ENCODE measurements at regions not wholly inside any gene's neighbourhood (a gene's known extent, or its start where the extent isn't known, plus 50 kb on each side); places are given as distances from the start of the nearest gene placed in this dataset.

- WGBS (ENCODE audit: insufficient coverage, low coverage, low lambda C conversion rate, missing lambda C conversion rate): 34% methylated on average over 6 of the region's 7 CpGs
- ATAC-seq: no peak
- intact Hi-C loops (cut with DNase I): no loop called here
- no peaks in the 10 kb centered on the region for H3K36me3 ChIP-seq
- H3K27me3 ChIP-seq: no peaks in the 10 kb centered on the region
- H3K27ac ChIP-seq: no peak overlapping the region
- H3K9me3 ChIP-seq: no peaks in the 10 kb centered on the region
- no peak for TF ChIP-seq POLR2A (IDR thresholded peaks at IDR 0.05)
- TF ChIP-seq, protein P1, sequence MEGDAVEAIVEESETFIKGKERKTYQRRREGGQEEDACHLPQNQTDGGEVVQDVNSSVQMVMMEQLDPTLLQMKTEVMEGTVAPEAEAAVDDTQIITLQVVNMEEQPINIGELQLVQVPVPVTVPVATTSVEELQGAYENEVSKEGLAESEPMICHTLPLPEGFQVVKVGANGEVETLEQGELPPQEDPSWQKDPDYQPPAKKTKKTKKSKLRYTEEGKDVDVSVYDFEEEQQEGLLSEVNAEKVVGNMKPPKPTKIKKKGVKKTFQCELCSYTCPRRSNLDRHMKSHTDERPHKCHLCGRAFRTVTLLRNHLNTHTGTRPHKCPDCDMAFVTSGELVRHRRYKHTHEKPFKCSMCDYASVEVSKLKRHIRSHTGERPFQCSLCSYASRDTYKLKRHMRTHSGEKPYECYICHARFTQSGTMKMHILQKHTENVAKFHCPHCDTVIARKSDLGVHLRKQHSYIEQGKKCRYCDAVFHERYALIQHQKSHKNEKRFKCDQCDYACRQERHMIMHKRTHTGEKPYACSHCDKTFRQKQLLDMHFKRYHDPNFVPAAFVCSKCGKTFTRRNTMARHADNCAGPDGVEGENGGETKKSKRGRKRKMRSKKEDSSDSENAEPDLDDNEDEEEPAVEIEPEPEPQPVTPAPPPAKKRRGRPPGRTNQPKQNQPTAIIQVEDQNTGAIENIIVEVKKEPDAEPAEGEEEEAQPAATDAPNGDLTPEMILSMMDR (IDR thresholded peaks at IDR 0.05): no peak
- H3K4me3 ChIP-seq: no peak overlapping the region
- no peaks in the 10 kb centered on the region for H3K4me1 ChIP-seq
- no peak for DNase-seq
Measured at GRCh38 chr12:125288931-125289928, 224.0 kb downstream of the AACS start.

GRCh38 chr12:125289970-125290369 lies 224.7 kb downstream of the AACS start:
- DNase-seq (no peak), ATAC-seq (no peak)
- Histone ChIP-seq H3K4me3 (no peak overlapping the region), H3K9me3 (no peaks in the 10 kb centered on the region), H3K27me3 (no peaks in the 10 kb centered on the region), H3K27ac (no peak overlapping the region), H3K36me3 (no peaks in the 10 kb centered on the region), H3K4me1 (no peaks in the 10 kb centered on the region)
- intact Hi-C loops (cut with DNase I): no loop called here
- WGBS (ENCODE audit: insufficient coverage, low coverage, low lambda C conversion rate, missing lambda C conversion rate): 54% methylated on average over 9 of the region's 9 CpGs
- TF ChIP-seq POLR2A (IDR thresholded peaks at IDR 0.05): no peak
- TF ChIP-seq, protein P1 (IDR thresholded peaks at IDR 0.05): no peak

DNA sequence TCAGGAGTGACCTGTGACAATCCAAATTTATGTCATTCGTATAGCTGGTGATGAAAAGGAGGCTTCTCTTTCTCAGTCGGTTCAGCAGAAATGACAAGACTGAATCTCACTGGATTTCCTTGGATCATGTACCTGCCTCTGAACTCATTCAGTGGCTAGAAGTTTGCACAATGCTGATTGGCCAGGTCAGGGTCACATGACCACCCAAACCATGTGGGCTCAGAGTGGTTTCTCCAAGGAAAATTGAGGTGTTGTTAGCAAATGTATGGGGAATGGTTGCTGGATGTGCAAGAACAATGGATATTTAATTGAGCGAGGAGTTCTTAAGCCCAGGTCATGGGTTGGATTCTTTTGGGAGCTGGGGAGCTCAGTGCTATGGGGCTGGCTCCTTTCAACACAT lies 227.5 kb downstream of the AACS start:
- H3K9me3 ChIP-seq: no peaks in the 10 kb centered on the region
- DNase-seq: no peak
- H3K4me1 ChIP-seq: no peaks in the 10 kb centered on the region
- no peak overlapping the region for H3K4me3 ChIP-seq
- intact Hi-C loops (cut with DNase I): no loop called here
- no peak for ATAC-seq
- WGBS (ENCODE audit: insufficient coverage, low coverage, low lambda C conversion rate, missing lambda C conversion rate): 77% methylated on average over 3 of the region's 3 CpGs
- TF ChIP-seq, protein P1 (IDR thresholded peaks at IDR 0.05): no peak
- TF ChIP-seq POLR2A (IDR thresholded peaks at IDR 0.05): no peak
- no peaks in the 10 kb centered on the region for H3K36me3 ChIP-seq
- H3K27me3 ChIP-seq: no peaks in the 10 kb centered on the region
- no peak overlapping the region for H3K27ac ChIP-seq

DNA sequence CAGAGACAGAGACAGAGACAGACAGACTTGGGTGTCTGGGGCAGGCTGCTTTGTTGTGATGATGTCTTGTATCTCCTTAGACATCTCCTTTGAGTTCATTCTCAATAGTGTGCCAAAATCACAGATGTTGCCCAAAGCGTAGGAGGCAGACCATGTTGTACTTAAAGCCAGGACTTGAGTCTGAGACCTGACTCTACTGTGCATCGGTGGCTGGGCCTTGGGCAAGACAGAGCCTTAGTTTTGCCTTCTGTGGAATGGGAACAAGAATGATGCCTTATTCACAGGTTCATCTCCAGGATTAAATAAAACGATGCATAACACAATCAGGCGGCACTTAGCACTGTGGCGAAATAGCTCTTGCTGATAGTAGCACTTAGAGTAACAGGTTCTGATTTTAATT lies 230.3 kb downstream of the AACS start:
- DNase-seq (no peak), ATAC-seq (no peak)
- TF ChIP-seq, protein P1 (IDR thresholded peaks at IDR 0.05): no peak
- no peak for TF ChIP-seq POLR2A (IDR thresholded peaks at IDR 0.05)
- Histone ChIP-seq H3K4me3 (no peak overlapping the region), H3K27ac (no peak overlapping the region), H3K4me1 (no peaks in the 10 kb centered on the region), H3K9me3 (no peaks in the 10 kb centered on the region), H3K27me3 (no peaks in the 10 kb centered on the region), H3K36me3 (no peaks in the 10 kb centered on the region)
- 68% methylated on average over 5 of the region's 5 CpGs for WGBS (ENCODE audit: insufficient coverage, low coverage, low lambda C conversion rate, missing lambda C conversion rate)
- intact Hi-C loops (cut with DNase I): no loop called here
